ENCODE measurements at regions not wholly inside any gene's neighbourhood (a gene's known extent, or its start where the extent isn't known, plus 50 kb on each side); places are given as distances from the start of the nearest gene placed in this dataset.
A peak's percentile ranks its signal among the peaks of the same experiment; 100 is the strongest.
"Not testable (repeated sequence)": the region's sequence is repeated elsewhere in the genome, so short reads cannot be mapped to it uniquely, and the experiment has no call there.

DNA sequence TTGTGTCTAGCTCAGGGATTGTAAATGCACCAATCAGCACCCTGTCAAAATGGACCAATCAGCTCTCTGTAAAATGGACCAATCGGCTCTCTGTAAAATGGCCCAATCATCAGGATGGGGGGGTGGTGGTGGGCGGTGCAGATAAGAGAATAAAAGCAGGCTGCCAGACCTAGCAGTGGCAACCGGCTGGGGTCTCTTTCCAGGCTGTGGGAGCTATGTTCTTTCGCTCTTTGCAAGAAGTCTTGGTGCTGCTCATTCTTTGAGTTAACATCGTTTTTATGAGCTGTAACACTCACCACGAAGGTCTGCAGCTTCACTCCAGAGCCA, 328.9 kb upstream of the KLF4 start:
- not testable (repeated sequence) for H3K27ac ChIP-seq, H3K4me3 ChIP-seq

- not testable (repeated sequence) for H3K27ac ChIP-seq, H3K4me3 ChIP-seq
These were observed 328.3 kb upstream of the KLF4 start for GRCh38 chr9:107817595-107818502.

- Histone ChIP-seq H3K27ac (no peak overlapping the region), H3K4me3 (no peak overlapping the region)
These were observed 327.0 kb upstream of the KLF4 start for GRCh38 chr9:107816561-107817021.

DNA sequence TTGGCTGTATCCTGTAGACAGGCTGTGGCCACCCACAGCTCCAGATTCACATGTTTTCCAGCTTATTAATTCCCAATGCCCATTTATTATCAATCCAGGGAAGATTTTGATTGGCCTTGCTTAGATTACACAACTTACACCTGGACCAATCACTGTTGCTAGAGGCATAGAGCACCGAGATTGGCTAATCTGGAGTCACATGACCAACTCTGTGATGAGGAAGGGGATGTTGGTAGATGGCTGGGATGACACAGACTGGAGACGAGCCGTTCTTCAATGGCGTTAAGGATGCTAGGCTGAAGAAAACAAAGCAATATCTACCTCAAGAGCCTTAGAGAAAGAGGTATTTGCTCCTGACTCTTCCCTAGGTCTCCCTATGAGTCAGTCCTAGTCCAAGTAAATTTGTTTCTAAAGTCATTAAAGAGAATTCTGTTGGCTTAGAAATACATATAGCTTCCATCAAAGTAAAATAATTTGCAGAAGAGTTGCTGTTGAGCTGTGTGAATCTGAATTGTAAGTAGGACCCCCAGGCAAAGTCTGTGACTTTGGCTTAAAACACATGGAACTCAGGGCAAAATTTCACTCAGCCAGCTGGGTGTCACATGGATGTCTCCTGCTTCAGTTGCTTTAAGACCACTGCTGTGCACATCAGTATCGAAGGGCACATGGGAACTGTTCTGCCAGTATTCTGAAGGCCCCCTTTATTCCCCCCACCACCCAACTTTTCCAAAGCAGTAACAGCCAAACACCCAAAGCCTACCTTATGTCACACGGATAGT, 326.4 kb upstream of the KLF4 start:
- Histone ChIP-seq H3K4me3 (no peak overlapping the region), H3K27ac (no peak overlapping the region)

GRCh38 chr9:107813287-107813686, 323.7 kb upstream of the KLF4 start:
- Histone ChIP-seq H3K4me3 (no peak overlapping the region), H3K27ac (no peak overlapping the region)

GRCh38 chr9:107810461-107810961, 320.9 kb upstream of the KLF4 start:
- Histone ChIP-seq H3K27ac (peak overlapping the region in 2 of 21 experiments; percentile 11 to 12), H3K4me3 (no peak overlapping the region)

DNA sequence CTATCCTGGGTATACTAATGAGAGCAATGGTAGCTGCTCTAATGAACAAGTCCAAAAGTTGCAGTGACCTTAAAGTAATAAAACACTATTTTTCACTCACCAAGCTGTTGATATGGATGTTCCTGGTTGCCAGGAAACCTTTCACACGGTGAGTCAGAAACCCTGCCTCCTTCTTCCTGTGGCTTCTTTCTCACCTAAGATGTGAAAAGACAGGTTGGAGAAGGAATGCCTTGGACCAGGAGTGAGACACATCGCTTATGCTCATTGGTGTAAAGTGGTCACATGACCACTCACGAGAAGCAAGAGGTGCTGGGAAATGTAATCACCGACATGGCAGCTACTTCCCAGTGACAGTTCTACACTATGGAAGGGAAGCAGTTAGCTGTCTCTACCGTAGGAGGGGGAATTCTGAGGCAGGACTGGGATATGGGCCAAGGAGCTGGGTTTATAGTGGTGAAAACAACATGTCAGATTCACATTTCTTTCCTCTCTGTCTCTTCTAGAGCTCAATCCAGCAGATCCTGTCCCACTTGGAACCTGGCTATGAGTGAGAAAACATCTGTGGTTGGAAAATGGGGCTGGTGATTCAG, 320.4 kb upstream of the KLF4 start:
- H3K4me3 ChIP-seq, result no peak overlapping the region
- peak overlapping the region in 2 of 21 experiments; percentile 11 to 12 for H3K27ac ChIP-seq

- no peak overlapping the region for H3K4me3 ChIP-seq
- H3K27ac ChIP-seq, result no peak overlapping the region
These were observed 317.6 kb upstream of the KLF4 start for GRCh38 chr9:107807183-107807582.

GRCh38 chr9:107805201-107805600, 315.6 kb upstream of the KLF4 start:
- Histone ChIP-seq H3K27ac (no peak overlapping the region), H3K4me3 (no peak overlapping the region)

GRCh38 chr9:107794259-107794658, 304.7 kb upstream of the KLF4 start:
- no peak overlapping the region for H3K27ac ChIP-seq
- H3K4me3 ChIP-seq, result no peak overlapping the region

GRCh38 chr9:107793541-107793940, 304.0 kb upstream of the KLF4 start:
- Histone ChIP-seq H3K4me3 (no peak overlapping the region), H3K27ac (no peak overlapping the region)

DNA sequence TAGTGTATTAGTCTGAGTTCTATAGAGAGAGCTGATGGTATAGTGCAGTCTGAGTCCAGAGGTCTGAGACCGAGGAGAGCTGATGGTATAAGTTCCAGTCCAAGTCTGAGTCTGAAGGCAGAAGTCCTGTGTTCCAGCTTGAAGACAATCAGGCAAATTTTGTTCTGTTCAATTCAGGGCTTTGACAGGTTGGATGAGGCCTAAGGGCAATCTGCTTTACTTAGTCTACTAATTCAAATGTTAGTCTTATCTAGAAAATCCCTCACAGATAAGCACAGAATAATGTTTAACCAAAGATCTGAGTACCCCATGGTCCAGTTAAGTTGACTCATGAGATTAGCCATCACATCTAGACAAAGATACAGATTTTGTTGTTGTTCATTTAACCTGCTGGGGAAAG, 303.0 kb upstream of the KLF4 start:
- H3K4me3 ChIP-seq, result no peak overlapping the region
- H3K27ac ChIP-seq, result no peak overlapping the region

DNA sequence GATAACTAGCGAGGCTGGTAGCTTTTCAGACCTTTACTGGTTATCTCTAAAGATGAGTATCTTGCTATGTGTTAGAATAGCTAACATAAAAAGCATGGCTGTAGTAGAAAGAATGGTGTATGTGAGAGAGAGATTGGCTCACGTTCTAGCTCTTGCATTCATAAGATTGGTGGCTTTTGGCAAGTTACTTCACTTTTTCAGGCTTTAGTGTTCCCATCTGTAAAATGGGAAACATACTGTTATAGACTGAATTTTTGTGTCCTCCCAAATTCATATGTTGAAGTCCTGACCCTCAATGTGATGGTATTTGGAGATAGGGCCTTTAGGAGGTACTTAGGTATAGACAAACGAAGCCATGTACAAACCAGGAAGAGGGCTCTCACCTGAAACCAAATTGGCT, 302.4 kb upstream of the KLF4 start:
- H3K27ac ChIP-seq, result no peak overlapping the region
- H3K4me3 ChIP-seq, result no peak overlapping the region

- H3K4me3 ChIP-seq, result no peak overlapping the region
These were observed 299.6 kb upstream of the KLF4 start for GRCh38 chr9:107789001-107789700.

GRCh38 chr9:107786561-107786960, 297.0 kb upstream of the KLF4 start:
- Histone ChIP-seq H3K27ac (no peak overlapping the region), H3K4me3 (no peak overlapping the region)

More at GRCh38 chr9:107789001-107789700, 299.6 kb upstream of the KLF4 start:
- H3K27ac ChIP-seq, result no peak overlapping the region

DNA sequence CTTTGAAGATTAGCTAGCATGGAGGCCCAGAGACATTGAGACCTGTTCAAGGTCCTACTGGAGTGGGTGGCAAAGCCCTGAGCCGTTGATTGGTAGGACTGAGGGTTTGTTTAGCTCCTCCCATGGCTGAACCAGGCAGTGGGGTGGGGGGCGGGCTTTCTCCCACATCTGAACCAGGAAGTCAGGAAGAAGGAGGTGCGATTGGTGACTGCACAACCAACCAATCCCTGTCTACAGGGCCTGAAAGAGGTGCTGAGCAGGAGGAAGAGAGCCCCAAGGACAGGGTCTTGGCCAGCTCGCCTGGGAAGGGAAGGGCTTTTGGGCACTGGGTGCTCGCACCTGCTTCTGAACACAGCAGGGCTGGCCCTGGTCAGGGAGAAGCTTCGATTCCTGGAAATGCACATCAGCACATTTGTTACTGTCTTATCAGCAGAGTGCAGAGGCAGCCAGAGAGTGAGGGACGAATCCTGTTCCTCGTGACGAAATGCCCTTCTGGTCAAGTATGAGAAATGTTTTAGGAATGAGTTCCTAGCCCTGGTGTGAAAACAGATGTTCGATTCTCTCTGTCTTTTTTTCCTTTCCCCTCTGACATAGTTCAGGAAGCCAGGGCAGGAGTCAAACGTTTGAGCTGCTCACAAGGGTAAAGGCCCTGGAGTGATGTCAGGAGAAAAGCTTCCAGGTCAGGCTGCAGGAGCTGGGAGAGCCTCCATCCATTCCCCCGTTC, 294.8 kb upstream of the KLF4 start:
- H3K4me3 ChIP-seq, result no peak overlapping the region
- H3K27ac ChIP-seq, result peak overlapping the region in 2 of 21 experiments; percentile 2 to 53

- peak overlapping the region in 2 of 21 experiments; percentile 2 to 5 for H3K27ac ChIP-seq
- H3K4me3 ChIP-seq, result no peak overlapping the region
These were observed 293.2 kb upstream of the KLF4 start for GRCh38 chr9:107782789-107783188.

- peak overlapping the region in 1 of 21 experiments; percentile 2 for H3K27ac ChIP-seq
- H3K4me3 ChIP-seq, result no peak overlapping the region
These were observed 292.8 kb upstream of the KLF4 start for GRCh38 chr9:107782381-107782780.

GRCh38 chr9:107780960-107781359, 291.4 kb upstream of the KLF4 start:
- H3K27ac ChIP-seq, result no peak overlapping the region
- H3K4me3 ChIP-seq, result no peak overlapping the region

Measured in skin epidermis (tissue), 12 donors.